GM12878 (cell line): ENCODE measurements at regions not wholly inside any gene's neighbourhood (a gene's known extent, or its start where the extent isn't known, plus 50 kb on each side); places are given as distances from the start of the nearest gene placed in this dataset.
A peak's percentile ranks its signal among the peaks of the same experiment; 100 is the strongest.

Source experiments
- ATAC-seq: fragments of 200-7000 bp; cut with Tn5 transposase; 3 replicates; pipeline ENCODE4 v1.9.1; 2020; ENCODE audit warnings: mild to moderate bottlenecking, moderate library complexity
- BruUV-seq: library from RNA; stranded (reverse); fragments of 400-500 nt; replicated peaks from 2 replicates; lab custom pipeline; 2021; lab: Mats Ljungman, UMichigan
- CTCF ChIA-PET: fragments of 300-600 bp; sonication (Branson Sonifier 250); formaldehyde crosslinking; extraction: SDS; loops from one replicate; lab custom pipeline; 2021; ENCODE audit warnings: inconsistent platforms; lab: Yijun Ruan, JAX
- POLR2A ChIA-PET: fragments of 350-600 bp; formaldehyde crosslinking; extraction: SDS; loops from one replicate; lab custom pipeline; 2021; ENCODE audit warnings: inconsistent platforms; lab: Charles Lee
- RAD21 ChIA-PET: fragments of 300-600 bp; sonication (Branson Sonifier 250); formaldehyde crosslinking; loops from one replicate; lab custom pipeline; 2023; ENCODE audit warnings: antibody characterized with exemption; ENCODE audit not compliant: unreplicated experiment; lab: Charles Lee
- SMC1A ChIA-PET: fragments of 300-600 bp; sonication (Branson Sonifier 250); formaldehyde crosslinking; loops from one replicate; lab custom pipeline; 2023; ENCODE audit not compliant: unreplicated experiment, uncharacterized antibody; lab: Charles Lee
- DNase-seq: peaks from one replicate; pipeline ENCODE4 v3.0.0-alpha.2; 2011; ENCODE audit warnings: low read depth, low spot score
- FAIRE-seq: peaks from 3 replicates; lab custom pipeline; 2011; peaks lifted over from hg19 to GRCh38; lab: Jason Lieb, UNC
- H2AFZ ChIP-seq: 2 replicates; pipeline ENCODE4 v1.6.0; 2011; ENCODE audit warnings: low read depth, low read length, control low read depth; ENCODE audit not compliant: control insufficient read depth
- H3K27ac ChIP-seq: 2 replicates; pipeline ENCODE4 v1.5.1; 2011; ENCODE audit warnings: control low read depth; ENCODE audit not compliant: control insufficient read depth, insufficient read depth
- H3K27me3 ChIP-seq, 2 experiments: replicated peaks in 1 of 2; 2 replicates each; pipeline versions ENCODE4 v1.6.0 to v1.6.1; 2011; ENCODE audit warnings: low read length in 1 of 2; ENCODE audit not compliant: control insufficient read depth in 2 of 2, insufficient read depth in 2 of 2
- H3K36me3 ChIP-seq, 2 experiments: 2 replicates each; pipeline ENCODE4 v1.5.1; 2011; ENCODE audit warnings: low read length in 1 of 2; ENCODE audit not compliant: control insufficient read depth in 2 of 2, insufficient read depth in 2 of 2
- H3K4me1 ChIP-seq: 2 replicates; pipeline ENCODE4 v1.6.1; 2011; ENCODE audit warnings: mild to moderate bottlenecking, low read length, moderate library complexity, mixed read lengths; ENCODE audit not compliant: control insufficient read depth, insufficient read depth
- H3K4me2 ChIP-seq: 2 replicates; pipeline ENCODE4 v1.6.0; 2011; ENCODE audit warnings: control low read depth; ENCODE audit not compliant: control insufficient read depth, insufficient read depth
- H3K4me3 ChIP-seq: fragments of 200-600 bp; sonication (generic); 2 replicates; pipeline ENCODE4 v1.5.1; 2016
- H3K79me2 ChIP-seq: 2 replicates; pipeline ENCODE4 v1.6.0; 2011; ENCODE audit warnings: low read length; ENCODE audit not compliant: control insufficient read depth, insufficient read depth
- H3K9ac ChIP-seq: 2 replicates; pipeline ENCODE4 v1.8.0; 2011; ENCODE audit warnings: low read length, control low read depth, mixed read lengths; ENCODE audit not compliant: control insufficient read depth, insufficient read depth
- H3K9me3 ChIP-seq: replicated peaks from 3 replicates; pipeline ENCODE4 v1.5.1; 2011; ENCODE audit warnings: mild to moderate bottlenecking, low read length; ENCODE audit not compliant: control insufficient read depth, insufficient read depth
- H4K20me1 ChIP-seq: 2 replicates; pipeline ENCODE4 v1.6.0; 2011; ENCODE audit not compliant: control insufficient read depth, insufficient read depth
- ASH2L ChIP-seq: fragments of 300-600, 200-600 bp; sonication (generic); IDR thresholded peaks from 2 replicates; pipeline ENCODE4 v1.6.1; 2017; ENCODE audit warnings: low read depth, mild to moderate bottlenecking, borderline replicate concordance
- POLR2A ChIP-seq: IDR thresholded peaks from 2 replicates; pipeline ENCODE4 v1.6.1; 2011; ENCODE audit warnings: low read depth, mild to moderate bottlenecking, low read length
- RAD21 ChIP-seq: IDR thresholded peaks from 2 replicates; pipeline ENCODE4 v1.6.1; 2011; ENCODE audit warnings: mild to moderate bottlenecking, low read depth, low read length, moderate library complexity; ENCODE audit not compliant: insufficient read depth
- SKIL ChIP-seq: fragments of 450-650 bp; IDR thresholded peaks from 2 replicates; pipeline ENCODE4 v1.6.1; 2017; ENCODE audit warnings: mild to moderate bottlenecking, low read depth, inconsistent platforms; ENCODE audit not compliant: poor library complexity, severe bottlenecking
- SMC3 ChIP-seq: IDR thresholded peaks from 2 replicates; pipeline ENCODE4 v1.6.1; 2011; ENCODE audit warnings: low read length, improper control_type of control experiment, borderline replicate concordance
- TCF12 ChIP-seq: IDR thresholded peaks from 2 replicates; pipeline ENCODE4 v1.6.1; 2011; ENCODE audit warnings: low read depth, mild to moderate bottlenecking, low read length
- ZBTB4 ChIP-seq: fragments of 450-650 bp; formaldehyde crosslinking; IDR thresholded peaks from 2 replicates; pipeline ENCODE4 v1.4.0; 2022; ENCODE audit warnings: mild to moderate bottlenecking, moderate library complexity
- ZNF592 ChIP-seq: fragments of 450-650 bp; IDR thresholded peaks from 2 replicates; pipeline ENCODE4 v1.6.1; 2017; ENCODE audit warnings: mild to moderate bottlenecking, moderate library complexity
- WGBS: methylation state at CpG from one replicate; pipeline ENCODE4 v1.1.6; 2016; ENCODE audit warnings: low lambda C conversion rate; ENCODE audit not compliant: insufficient replicate concordance, insufficient coverage; ENCODE audit errors: missing lambda C conversion rate; 5-methylcytosine and 5-hydroxymethylcytosine counted together
- in situ Hi-C: fragments of 300-500 bp; cut with MboI; formaldehyde crosslinking; loops from 9 replicates; pipeline ENCODE4 v1.14.3; 2018; ENCODE audit warnings: mixed read lengths
- intact Hi-C: fragments of 100-400 bp; cut with micrococcal nuclease; formaldehyde crosslinking; loops from one replicate; pipeline ENCODE4 v1.14.2; 2022; ENCODE audit not compliant: unreplicated experiment

- no peaks in the 10 kb centered on the region for H3K4me1 ChIP-seq
- TF ChIP-seq ZBTB4 (CRISPR knock-in tag) (no peak), SMC3 (peak; percentile 36; the same call in 1 of the 2 replicates), RAD21 (peak; percentile 46)
- TF ChIP-seq, all 136 proteins: peak for 2
- no peak for DNase-seq
- RAD21 ChIA-PET: no interaction called here
- H3K79me2 ChIP-seq: no peaks in the 10 kb centered on the region
- no TSS peak for BruUV-seq
- in situ Hi-C loops (no loop called here), intact Hi-C loops (loop anchor here (10.0 kb wide), 1 partner anchor 491 kb away; no protein-coding TSS in a partner anchor)
- no peak overlapping the region for H3K27ac ChIP-seq
- no peak overlapping the region for H2AFZ ChIP-seq
- H3K9me3 ChIP-seq: no peaks in the 10 kb centered on the region
- no peak overlapping the region for H3K4me2 ChIP-seq
- peak; percentile 53 for ATAC-seq
- no peaks in the 10 kb centered on the region for H3K27me3 ChIP-seq
- SMC1A ChIA-PET: no interaction called here
- no peaks in the 10 kb centered on the region for H3K36me3 ChIP-seq
- H4K20me1 ChIP-seq: no peaks in the 10 kb centered on the region
- H3K4me3 ChIP-seq: no peak overlapping the region
- no peak overlapping the region for H3K9ac ChIP-seq
- POLR2A ChIA-PET: no interaction called here
- CTCF ChIA-PET: no interaction called here
- WGBS: 0% methylated on average over 1 of the region's 1 CpG
- no peak for FAIRE-seq
These were observed 69.0 kb upstream of the BMP4 start for GRCh38 chr14:54025661-54026060.

DNA sequence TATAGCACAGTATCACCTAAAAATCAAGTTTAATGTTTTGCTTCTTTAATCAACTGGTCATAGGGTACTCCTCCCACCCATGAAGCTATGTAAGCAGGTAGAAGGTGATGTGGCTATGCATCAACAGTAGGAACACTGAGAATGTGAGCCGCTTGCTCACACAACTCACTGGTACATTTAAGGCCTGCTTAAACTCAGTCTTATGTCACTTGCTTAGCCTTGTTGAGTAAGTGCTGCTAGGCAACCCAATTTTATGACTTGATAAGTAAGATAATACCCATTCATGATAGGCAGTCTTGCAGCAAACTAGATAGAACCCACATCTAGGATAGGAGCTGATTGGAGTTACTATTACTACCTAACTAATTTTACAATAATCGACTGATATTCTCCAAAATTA is 70.0 kb upstream of the BMP4 start:
- intact Hi-C loops: loop anchor here (10.0 kb wide), 1 partner anchor 492 kb away; no protein-coding TSS in a partner anchor
- Histone ChIP-seq H3K79me2 (no peaks in the 10 kb centered on the region), H3K27ac (no peak overlapping the region), H3K27me3 (no peaks in the 10 kb centered on the region), H3K4me2 (no peak overlapping the region), H3K4me1 (no peaks in the 10 kb centered on the region), H4K20me1 (no peaks in the 10 kb centered on the region), H3K4me3 (no peak overlapping the region), H2AFZ (no peak overlapping the region), H3K36me3 (no peaks in the 10 kb centered on the region), H3K9me3 (no peaks in the 10 kb centered on the region), H3K9ac (no peak overlapping the region)
- BruUV-seq: no TSS peak
- CTCF ChIA-PET: no interaction called here
- POLR2A ChIA-PET: no interaction called here
- RAD21 ChIA-PET: no interaction called here
- 23% methylated on average over 2 of the region's 2 CpGs for WGBS
- SMC1A ChIA-PET: no interaction called here
- no peak for DNase-seq
- in situ Hi-C loops: no loop called here
- FAIRE-seq: no peak
- no peak for ATAC-seq
- TF ChIP-seq ASH2L (no peak), SKIL (no peak), TCF12 (no peak), ZNF592 (no peak), POLR2A (no peak)
